RWPE1 (cell line): ENCODE measurements at regions not wholly inside any gene's neighbourhood (a gene's known extent, or its start where the extent isn't known, plus 50 kb on each side); places are given as distances from the start of the nearest gene placed in this dataset.

Source experiments
- CTCF ChIA-PET: fragments of 350-600 bp; sonication (Branson Sonifier 250); formaldehyde crosslinking; extraction: SDS; loops from one replicate; lab custom pipeline; 2021; lab: Yijun Ruan, JAX
- POLR2A ChIA-PET: fragments of 400-600 bp; formaldehyde crosslinking; extraction: SDS; loops from one replicate; lab custom pipeline; 2020; ENCODE audit warnings: antibody characterized with exemption; ENCODE audit not compliant: low non-redundant PET; lab: Yijun Ruan, JAX
- DNase-seq: peaks from one replicate; pipeline ENCODE4 v3.0.0; 2012; ENCODE audit warnings: low spot score
- H3K27ac ChIP-seq: fragments of 450-650 bp; 2 replicates; pipeline ENCODE4 v1.5.1; 2017
- TF ChIP-seq, protein P1 (sequence below): fragments of 450-650 bp; conservative IDR thresholded peaks from 2 replicates; pipeline ENCODE4 v1.5.1; 2017; ENCODE audit warnings: low read depth, mild to moderate bottlenecking

DNA sequence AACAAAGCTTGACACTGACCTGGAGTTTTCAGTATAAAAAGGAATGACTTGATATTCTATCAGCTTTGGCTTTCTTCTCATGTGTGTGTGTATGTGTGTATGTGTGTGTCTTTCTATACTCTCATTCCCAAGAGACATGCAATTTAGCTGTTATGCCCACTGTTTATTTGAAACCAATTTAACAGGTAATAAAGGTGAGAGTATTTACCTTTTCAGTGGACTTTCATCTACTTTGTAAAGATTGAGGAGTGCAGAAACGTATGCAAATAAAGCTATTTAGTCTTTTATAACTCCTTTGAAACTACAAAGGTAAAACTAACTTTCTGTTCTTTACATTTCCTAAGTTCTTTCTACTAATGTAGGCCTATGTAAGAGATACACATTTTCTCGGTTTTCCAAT, 103.5 kb upstream of the HS3ST5 start:
- POLR2A ChIA-PET, result no interaction called here
- CTCF ChIA-PET, result no interaction called here
- TF ChIP-seq, protein P1, sequence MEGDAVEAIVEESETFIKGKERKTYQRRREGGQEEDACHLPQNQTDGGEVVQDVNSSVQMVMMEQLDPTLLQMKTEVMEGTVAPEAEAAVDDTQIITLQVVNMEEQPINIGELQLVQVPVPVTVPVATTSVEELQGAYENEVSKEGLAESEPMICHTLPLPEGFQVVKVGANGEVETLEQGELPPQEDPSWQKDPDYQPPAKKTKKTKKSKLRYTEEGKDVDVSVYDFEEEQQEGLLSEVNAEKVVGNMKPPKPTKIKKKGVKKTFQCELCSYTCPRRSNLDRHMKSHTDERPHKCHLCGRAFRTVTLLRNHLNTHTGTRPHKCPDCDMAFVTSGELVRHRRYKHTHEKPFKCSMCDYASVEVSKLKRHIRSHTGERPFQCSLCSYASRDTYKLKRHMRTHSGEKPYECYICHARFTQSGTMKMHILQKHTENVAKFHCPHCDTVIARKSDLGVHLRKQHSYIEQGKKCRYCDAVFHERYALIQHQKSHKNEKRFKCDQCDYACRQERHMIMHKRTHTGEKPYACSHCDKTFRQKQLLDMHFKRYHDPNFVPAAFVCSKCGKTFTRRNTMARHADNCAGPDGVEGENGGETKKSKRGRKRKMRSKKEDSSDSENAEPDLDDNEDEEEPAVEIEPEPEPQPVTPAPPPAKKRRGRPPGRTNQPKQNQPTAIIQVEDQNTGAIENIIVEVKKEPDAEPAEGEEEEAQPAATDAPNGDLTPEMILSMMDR, result no peak
- DNase-seq, result no peak
- no peak overlapping the region for H3K27ac ChIP-seq

DNA sequence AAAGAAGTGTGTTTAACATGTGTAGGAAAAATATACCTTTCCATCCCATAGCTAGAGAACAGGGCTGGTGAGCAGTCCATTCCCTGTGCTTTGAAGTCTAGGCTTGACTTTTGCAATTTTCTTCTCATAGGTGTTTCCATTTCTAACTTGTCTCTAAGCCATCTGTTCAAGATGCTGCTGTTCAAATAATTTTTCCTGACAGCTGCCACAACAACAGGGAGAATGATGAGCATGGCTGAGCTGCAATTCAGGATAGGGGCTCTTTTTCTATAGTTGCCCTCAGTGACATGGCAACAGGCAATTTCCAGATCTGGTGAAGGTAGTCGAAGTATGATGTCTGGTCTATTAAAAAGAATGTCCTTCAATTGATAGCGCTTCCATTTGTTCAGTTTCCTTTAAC, 103.0 kb upstream of the HS3ST5 start:
- ChIA-PET CTCF (no interaction called here), POLR2A (no interaction called here)
- no peak overlapping the region for H3K27ac ChIP-seq
- DNase-seq, result no peak
- TF ChIP-seq, protein P1, result no peak

DNA sequence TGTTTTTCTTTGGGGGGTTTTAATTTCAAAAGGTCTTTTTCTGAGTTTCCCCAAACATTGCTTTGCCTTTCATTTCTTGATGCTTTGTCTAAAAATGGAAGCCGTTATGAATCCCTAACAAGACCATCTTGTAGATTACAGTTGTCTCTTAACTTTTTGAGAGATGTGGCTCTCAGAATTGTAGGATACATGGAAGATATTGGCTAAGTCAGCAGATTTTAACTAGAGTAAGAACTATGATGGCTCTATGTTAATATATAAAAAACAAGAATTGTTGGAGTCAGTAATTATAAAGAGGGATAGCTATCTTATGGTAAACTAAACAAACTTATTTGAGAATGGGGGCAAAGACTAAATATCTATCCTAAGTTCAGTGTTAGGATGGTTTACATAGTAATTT, 96.6 kb upstream of the HS3ST5 start:
- no peak overlapping the region for H3K27ac ChIP-seq
- no peak for DNase-seq
- CTCF ChIA-PET, result no interaction called here
- POLR2A ChIA-PET, result no interaction called here
- TF ChIP-seq, protein P1, result no peak

DNA sequence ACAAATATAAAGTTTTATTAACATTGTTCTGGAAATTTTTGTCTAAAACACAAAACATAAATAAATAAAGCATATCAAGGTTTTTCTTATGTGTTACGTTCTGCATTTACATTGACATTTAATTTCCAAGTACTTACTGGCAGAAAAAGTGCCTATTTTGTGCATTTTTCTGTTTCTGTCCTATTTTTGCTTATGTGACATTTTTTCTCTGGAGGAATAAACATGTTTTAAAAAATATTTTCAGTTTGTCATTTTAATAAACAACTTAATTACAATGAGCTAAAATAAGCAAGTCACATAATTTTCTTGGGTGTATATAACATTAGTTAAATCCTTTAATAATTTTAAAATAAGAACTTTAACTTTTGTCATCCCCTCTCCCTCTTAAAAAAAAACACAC, 94.4 kb upstream of the HS3ST5 start:
- POLR2A ChIA-PET, result no interaction called here
- H3K27ac ChIP-seq, result no peak overlapping the region
- CTCF ChIA-PET, result interaction anchor here (0.6 to 0.7 kb wide), 2 partner anchors 338 to 1998 kb away, joined by 3 read pairs; no protein-coding TSS in a partner anchor
- DNase-seq, result no peak
- TF ChIP-seq, protein P1, result no peak

DNA sequence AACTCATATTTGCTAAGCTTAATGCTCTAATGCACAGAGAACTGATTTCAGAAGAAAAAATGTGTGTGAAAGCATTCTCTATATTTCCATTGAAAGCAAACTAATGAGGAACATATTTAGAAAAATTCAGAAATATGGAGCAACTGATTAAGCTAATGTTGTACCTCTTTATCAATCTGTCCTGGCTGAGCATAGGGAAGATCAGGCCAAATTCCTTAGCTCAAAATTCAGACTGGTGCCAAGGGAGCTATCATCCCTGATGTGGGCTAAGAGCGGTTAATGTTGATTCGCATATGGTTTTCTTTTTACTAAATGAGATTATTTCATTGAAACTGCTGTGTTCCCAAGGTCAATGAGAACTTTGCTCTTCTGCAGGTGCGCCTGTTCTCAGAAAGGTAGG, 93.9 kb upstream of the HS3ST5 start:
- ChIA-PET POLR2A (no interaction called here), CTCF (no interaction called here)
- no peak overlapping the region for H3K27ac ChIP-seq
- DNase-seq, result no peak
- TF ChIP-seq, protein P1, result no peak

- DNase-seq, result no peak
- POLR2A ChIA-PET, result no interaction called here
- TF ChIP-seq, protein P1, result no peak
- CTCF ChIA-PET, result no interaction called here
- no peak overlapping the region for H3K27ac ChIP-seq
These were observed 93.2 kb upstream of the HS3ST5 start for GRCh38 chr6:114435985-114436384.

- no peak overlapping the region for H3K27ac ChIP-seq
- ChIA-PET CTCF (no interaction called here), POLR2A (no interaction called here)
- no peak for DNase-seq
- TF ChIP-seq, protein P1, result no peak
These were observed 89.6 kb upstream of the HS3ST5 start for GRCh38 chr6:114432400-114432799.
